Activated naive CD4-positive, alpha-beta T cell treated with anti-CD3 and anti-CD28 coated beads for 36 hours (primary cell): ENCODE measurements at regions not wholly inside any gene's neighbourhood (a gene's known extent, or its start where the extent isn't known, plus 50 kb on each side); places are given as distances from the start of the nearest gene placed in this dataset.

Source experiments
- CTCF ChIA-PET: fragments of 350-600 bp; sonication (Branson Sonifier 250); formaldehyde crosslinking; loops from one replicate; lab custom pipeline; 2021; ENCODE audit warnings: antibody characterized with exemption; lab: Charles Lee
- DNase-seq: peaks from one replicate; pipeline ENCODE4 v3.0.0-alpha.2; 2020
- H3K27ac Mint-ChIP-seq: one replicate; pipeline ENCODE4 v1.8.0; 2021; ENCODE audit warnings: mild to moderate bottlenecking, mixed read lengths
- H3K27me3 Mint-ChIP-seq: one replicate; pipeline ENCODE4 v1.8.0; 2021; ENCODE audit warnings: low read depth, mixed read lengths
- H3K36me3 Mint-ChIP-seq: one replicate; pipeline ENCODE4 v1.8.0; 2021; ENCODE audit warnings: low read depth, mixed read lengths
- H3K4me1 Mint-ChIP-seq: one replicate; pipeline ENCODE4 v1.8.0; 2021; ENCODE audit warnings: low read depth, mixed read lengths
- H3K4me3 Mint-ChIP-seq: one replicate; pipeline ENCODE4 v1.8.0; 2021; ENCODE audit warnings: mild to moderate bottlenecking, moderate library complexity, mixed read lengths
- H3K9me3 Mint-ChIP-seq: one replicate; pipeline ENCODE4 v1.8.0; 2021; ENCODE audit warnings: mixed read lengths
- intact Hi-C: fragments of 100-400 bp; cut with micrococcal nuclease; formaldehyde crosslinking; loops from one replicate; pipeline ENCODE4 v1.15.1; 2023

DNA sequence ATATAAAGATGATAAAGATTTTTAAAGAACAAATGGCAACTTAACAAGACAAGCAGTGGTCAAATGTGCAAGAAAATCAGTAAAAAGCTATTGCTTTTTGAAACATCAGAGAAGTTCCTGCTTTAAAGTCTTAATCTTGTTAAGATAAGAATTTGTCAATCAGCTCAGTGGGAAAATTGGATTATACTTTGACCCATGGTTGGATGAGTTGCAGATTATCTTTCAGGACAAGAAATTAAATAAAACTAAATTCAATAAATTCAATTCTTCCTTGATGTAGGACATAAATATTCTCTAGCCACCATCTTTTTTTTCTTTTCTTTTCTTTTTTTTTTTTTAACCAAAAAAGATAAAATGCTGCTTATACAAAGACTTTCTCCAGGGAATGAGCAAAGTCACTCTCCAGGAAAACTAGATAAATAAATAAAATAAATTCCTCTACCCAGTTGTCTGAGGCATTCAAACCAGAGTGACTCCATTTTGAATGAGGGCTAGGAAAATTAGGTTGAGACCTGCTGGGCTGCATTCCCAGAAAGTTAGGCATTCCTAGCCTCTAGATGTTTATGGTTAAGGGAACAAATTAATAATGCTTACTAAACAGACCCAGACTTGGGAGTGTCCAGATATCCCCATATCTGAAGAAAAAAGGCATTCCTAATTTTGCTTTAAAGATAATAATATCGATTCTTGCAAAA lies 211.2 kb downstream of the SNCA start:
- peaks cover 3% of the 10 kb centered on the region for H3K27me3 Mint-ChIP-seq
- H3K4me1 Mint-ChIP-seq = no peaks in the 10 kb centered on the region
- CTCF ChIA-PET = no interaction called here
- no peaks in the 10 kb centered on the region for H3K36me3 Mint-ChIP-seq
- H3K27ac Mint-ChIP-seq = no peak overlapping the region
- no peak for DNase-seq
- intact Hi-C loops = no loop called here
- H3K9me3 Mint-ChIP-seq = no peaks in the 10 kb centered on the region
- no peak overlapping the region for H3K4me3 Mint-ChIP-seq

DNA sequence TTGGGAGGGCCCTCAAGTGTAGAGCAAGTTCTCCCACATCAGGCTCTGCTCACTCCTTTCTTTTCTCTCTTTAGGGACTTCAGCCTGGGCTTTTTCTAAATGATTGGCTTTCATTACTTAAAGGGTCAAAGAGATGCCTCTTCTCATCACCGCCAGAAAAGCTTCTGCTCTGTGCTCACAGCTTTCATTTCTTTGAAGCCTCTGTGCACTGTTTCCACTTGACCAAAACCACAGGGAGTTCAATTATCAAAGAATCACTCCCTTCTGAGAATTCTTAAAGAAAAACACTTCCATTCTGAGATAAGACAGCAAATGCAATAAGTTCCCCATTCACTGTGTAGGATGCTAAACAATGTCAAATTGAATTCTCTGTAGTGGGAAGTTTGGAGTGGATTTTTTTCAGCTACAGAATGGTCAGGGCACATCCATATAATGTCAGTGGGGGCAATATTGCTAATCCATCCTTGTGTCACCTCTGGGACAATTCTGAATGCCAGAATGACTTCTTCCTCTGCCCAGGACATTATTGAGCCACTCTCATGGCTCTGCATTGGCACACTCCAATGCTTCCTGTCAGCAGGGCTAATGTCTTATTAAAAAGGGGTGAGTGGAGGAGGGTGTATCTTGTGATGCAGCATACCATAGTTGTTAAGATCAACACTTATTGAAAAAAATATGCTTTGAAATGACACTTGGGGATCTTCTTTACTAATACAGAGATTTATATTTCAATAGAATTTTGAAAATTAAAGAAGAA lies 217.6 kb downstream of the SNCA start:
- DNase-seq = peak; percentile 6
- peaks cover 19% of the 10 kb centered on the region for H3K4me1 Mint-ChIP-seq
- no peak overlapping the region for H3K27ac Mint-ChIP-seq
- H3K9me3 Mint-ChIP-seq = no peaks in the 10 kb centered on the region
- no peak overlapping the region for H3K4me3 Mint-ChIP-seq
- H3K36me3 Mint-ChIP-seq = no peaks in the 10 kb centered on the region
- intact Hi-C loops = no loop called here
- no peaks in the 10 kb centered on the region for H3K27me3 Mint-ChIP-seq
- CTCF ChIA-PET = no interaction called here

DNA sequence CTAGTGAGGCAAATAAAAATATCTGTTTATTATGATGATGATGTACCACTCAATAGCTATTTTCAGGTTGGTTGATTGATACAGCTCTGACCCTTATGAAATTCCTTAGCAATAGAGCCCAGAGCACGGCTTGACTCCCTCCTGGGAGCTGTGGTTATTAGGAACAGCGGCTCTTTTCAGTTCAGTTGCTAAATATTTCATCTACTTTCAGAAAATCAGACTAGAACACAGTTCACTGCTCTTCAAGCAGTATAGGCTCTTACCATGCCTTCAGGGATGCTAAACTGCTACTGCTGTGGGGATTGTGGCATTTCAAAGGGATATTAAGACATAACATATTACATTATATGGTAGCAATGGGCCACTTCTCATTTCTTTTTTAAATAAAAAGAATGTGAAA lies 218.8 kb downstream of the SNCA start:
- CTCF ChIA-PET = no interaction called here
- Mint-ChIP-seq H3K9me3 (peaks cover 4% of the 10 kb centered on the region), H3K36me3 (no peaks in the 10 kb centered on the region), H3K27me3 (no peaks in the 10 kb centered on the region), H3K27ac (no peak overlapping the region), H3K4me3 (no peak overlapping the region), H3K4me1 (peaks cover 19% of the 10 kb centered on the region)
- no peak for DNase-seq
- intact Hi-C loops = no loop called here

DNA sequence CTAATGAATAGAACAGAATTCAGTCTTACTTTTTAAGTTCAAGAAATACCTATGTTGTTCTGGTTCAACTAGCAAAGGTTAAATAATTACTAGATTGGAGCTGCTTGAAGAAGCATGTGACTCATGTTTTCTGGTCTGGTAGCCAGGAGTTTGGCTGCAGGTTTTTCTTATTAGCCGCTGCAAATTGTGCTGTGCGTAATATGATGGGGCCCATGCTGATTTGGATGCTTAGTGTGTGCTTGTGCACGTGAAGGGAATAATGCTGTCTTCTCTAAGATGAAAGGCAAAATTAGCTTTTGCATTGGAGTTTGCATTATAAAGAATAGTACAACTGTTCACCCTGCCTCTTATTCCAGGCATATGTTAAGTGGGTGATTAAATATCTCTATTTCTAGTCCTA lies 219.6 kb downstream of the SNCA start:
- peaks cover 24% of the 10 kb centered on the region for H3K4me1 Mint-ChIP-seq
- H3K9me3 Mint-ChIP-seq = peaks cover 4% of the 10 kb centered on the region
- CTCF ChIA-PET = no interaction called here
- H3K27me3 Mint-ChIP-seq = no peaks in the 10 kb centered on the region
- no peak overlapping the region for H3K27ac Mint-ChIP-seq
- intact Hi-C loops = no loop called here
- no peak for DNase-seq
- no peaks in the 10 kb centered on the region for H3K36me3 Mint-ChIP-seq
- no peak overlapping the region for H3K4me3 Mint-ChIP-seq

DNA sequence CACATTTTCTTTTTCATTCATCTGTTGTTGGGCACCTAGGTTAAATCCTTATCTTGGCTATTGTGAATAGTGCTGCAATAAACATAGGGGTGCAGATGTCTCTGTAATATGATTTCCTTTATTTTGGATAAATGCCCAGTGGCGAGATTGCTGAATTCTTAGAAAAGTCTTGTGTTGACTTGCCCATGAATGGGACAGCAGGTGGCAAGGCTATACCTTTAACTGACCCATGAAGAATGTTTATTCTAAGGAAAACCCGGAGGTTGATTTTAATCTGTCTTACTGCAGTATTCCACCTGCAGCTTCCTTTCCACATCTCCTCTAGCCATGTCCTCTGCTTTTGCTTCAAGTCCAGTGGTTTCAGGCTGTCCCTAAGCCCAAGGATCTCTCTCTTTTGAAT lies 220.6 kb downstream of the SNCA start:
- DNase-seq = no peak
- Mint-ChIP-seq H3K36me3 (no peaks in the 10 kb centered on the region), H3K27ac (no peak overlapping the region), H3K4me1 (peaks cover 27% of the 10 kb centered on the region), H3K9me3 (peaks cover 4% of the 10 kb centered on the region), H3K27me3 (no peaks in the 10 kb centered on the region), H3K4me3 (no peak overlapping the region)
- CTCF ChIA-PET = interaction anchor here (0.7 kb wide), 1 partner anchor 439 kb away, joined by 4 read pairs; no protein-coding TSS in a partner anchor
- intact Hi-C loops = no loop called here

DNA sequence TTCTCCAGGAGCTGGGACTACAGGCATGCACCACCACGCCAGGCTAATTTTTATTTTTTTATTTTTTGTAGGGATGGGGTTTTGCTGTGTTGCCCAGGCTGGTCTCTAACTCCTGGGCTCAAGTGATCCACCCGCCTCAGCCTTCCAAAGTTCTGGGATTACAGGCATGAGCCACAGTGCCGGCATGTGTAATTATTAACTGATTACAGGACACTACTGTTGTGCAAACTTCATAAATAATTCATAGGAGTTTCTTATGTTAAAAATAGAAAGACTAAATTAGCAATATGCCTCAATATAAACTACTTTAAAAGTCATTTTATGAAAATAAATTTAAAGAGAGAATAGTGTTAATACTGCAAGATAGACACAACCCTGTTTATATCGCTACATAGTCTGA lies 221.9 kb downstream of the SNCA start:
- CTCF ChIA-PET = no interaction called here
- Mint-ChIP-seq H3K36me3 (no peaks in the 10 kb centered on the region), H3K9me3 (peaks cover 4% of the 10 kb centered on the region), H3K4me1 (peaks cover 26% of the 10 kb centered on the region), H3K27ac (no peak overlapping the region), H3K4me3 (no peak overlapping the region), H3K27me3 (no peaks in the 10 kb centered on the region)
- intact Hi-C loops = no loop called here
- no peak for DNase-seq

DNA sequence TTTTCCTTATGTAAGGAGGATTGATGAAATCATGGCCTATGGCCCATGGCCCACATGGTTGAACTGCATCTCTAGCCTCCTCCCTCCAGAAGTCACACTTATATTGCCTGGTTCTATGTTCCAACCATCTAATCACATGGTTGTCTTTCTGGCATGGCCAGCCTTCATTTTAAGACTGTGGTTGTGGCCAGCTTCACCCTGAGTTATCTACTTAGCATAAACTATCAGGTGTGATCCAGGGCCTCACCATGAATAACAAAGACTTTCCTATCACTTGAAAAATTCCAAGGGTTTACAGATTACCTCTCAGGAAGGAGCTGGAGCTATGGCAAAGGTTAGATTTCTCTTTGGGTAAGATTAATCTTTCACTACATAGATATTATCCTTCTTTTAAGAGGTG lies 222.8 kb downstream of the SNCA start:
- H3K27ac Mint-ChIP-seq = no peak overlapping the region
- H3K9me3 Mint-ChIP-seq = peaks cover 4% of the 10 kb centered on the region
- H3K4me1 Mint-ChIP-seq = peaks cover 19% of the 10 kb centered on the region
- no peak for DNase-seq
- H3K36me3 Mint-ChIP-seq = no peaks in the 10 kb centered on the region
- no peak overlapping the region for H3K4me3 Mint-ChIP-seq
- intact Hi-C loops = no loop called here
- no peaks in the 10 kb centered on the region for H3K27me3 Mint-ChIP-seq
- CTCF ChIA-PET = no interaction called here

DNA sequence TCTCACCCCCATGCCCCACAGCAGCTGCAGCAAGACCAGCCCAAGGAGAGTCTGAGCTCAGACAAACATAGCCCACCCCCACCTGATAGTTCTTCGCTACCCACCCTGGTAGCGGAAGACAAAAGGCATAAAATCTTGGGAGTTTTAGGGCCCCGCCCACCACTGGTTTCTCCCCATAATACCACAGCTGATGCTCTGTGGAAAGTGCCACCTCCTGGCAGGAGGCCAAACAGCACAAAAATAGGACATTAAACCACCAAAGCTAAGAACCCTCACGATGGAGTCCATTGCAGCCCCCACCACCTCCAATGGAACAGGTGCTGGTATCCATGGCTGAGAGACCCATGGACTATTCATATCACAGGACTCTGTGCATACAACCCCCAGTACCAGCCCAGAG lies 226.7 kb downstream of the SNCA start:
- no peak overlapping the region for H3K4me3 Mint-ChIP-seq
- peaks cover 8% of the 10 kb centered on the region for H3K4me1 Mint-ChIP-seq
- H3K36me3 Mint-ChIP-seq = no peaks in the 10 kb centered on the region
- intact Hi-C loops = no loop called here
- no peaks in the 10 kb centered on the region for H3K27me3 Mint-ChIP-seq
- CTCF ChIA-PET = interaction anchor here (1.3 kb wide), 1 partner anchor 57 kb away, joined by 3 read pairs; no protein-coding TSS in a partner anchor
- DNase-seq = no peak
- H3K27ac Mint-ChIP-seq = no peak overlapping the region
- peaks cover 4% of the 10 kb centered on the region for H3K9me3 Mint-ChIP-seq

DNA sequence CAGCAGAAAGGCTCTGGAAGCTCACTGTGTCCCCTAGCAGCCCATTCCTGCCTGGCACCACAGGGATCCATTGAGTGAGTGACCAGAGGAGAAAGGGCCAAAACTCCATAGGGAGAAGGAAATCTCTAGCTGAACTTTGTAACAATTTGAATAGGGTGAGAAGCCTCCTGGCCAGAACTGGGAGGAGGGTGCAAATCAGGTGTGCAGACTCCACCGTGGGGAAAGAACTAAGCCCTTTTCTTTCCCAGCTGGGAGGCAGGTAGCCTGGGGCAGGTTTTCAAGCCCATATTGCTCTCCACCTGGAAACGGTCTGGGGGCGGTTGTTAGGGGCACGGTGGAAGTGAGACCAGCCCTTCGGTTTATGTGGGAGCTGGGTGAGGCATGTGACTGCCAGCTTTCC lies 227.2 kb downstream of the SNCA start:
- CTCF ChIA-PET = interaction anchor here (1.3 kb wide), 1 partner anchor 56 kb away, joined by 3 read pairs; no protein-coding TSS in a partner anchor
- H3K36me3 Mint-ChIP-seq = no peaks in the 10 kb centered on the region
- no peak overlapping the region for H3K27ac Mint-ChIP-seq
- no peak overlapping the region for H3K4me3 Mint-ChIP-seq
- peaks cover 4% of the 10 kb centered on the region for H3K9me3 Mint-ChIP-seq
- H3K4me1 Mint-ChIP-seq = peaks cover 8% of the 10 kb centered on the region
- intact Hi-C loops = no loop called here
- no peak for DNase-seq
- no peaks in the 10 kb centered on the region for H3K27me3 Mint-ChIP-seq

DNA sequence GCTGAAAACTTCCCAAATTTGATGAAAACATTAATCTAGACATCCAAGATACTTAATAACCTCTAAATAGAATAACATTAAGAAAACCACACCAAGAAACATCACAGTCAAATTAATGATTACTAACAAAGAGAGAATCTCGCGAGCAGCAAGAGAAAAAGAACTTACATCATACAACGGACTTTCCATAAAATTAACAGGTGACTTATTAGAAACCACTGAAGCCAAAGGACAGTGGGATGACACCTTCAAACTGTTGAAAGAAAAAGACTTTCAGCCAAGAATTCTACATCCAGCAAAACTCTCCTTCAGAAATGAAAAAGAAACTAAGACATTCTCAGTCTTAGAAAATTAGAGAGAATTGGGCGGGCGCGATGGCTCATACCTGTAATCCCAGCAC lies 232.0 kb downstream of the SNCA start:
- CTCF ChIA-PET = no interaction called here
- Mint-ChIP-seq H3K9me3 (no peaks in the 10 kb centered on the region), H3K27me3 (peaks cover 2% of the 10 kb centered on the region), H3K27ac (no peak overlapping the region), H3K36me3 (peaks cover 2% of the 10 kb centered on the region), H3K4me1 (no peaks in the 10 kb centered on the region), H3K4me3 (no peak overlapping the region)
- intact Hi-C loops = no loop called here
- no peak for DNase-seq

DNA sequence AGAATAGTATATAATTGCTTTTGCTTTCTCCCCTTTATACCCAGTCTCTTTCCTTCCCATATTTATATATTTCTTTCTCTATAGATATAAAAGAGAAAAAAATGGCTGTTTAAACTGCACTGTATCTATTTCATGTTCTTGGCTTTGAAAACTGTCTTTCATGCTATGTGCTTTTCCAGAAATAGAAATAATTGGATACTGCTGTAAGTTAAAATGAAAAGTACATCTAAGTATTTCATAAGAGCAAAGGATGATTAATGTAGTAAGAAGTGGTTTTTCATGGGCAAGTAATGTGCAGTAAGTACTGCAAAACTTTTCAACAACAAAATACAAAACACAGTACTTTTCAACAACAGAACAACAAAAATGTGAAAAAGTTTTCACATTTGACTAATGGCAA lies 237.9 kb downstream of the SNCA start:
- Mint-ChIP-seq H3K27me3 (peaks cover 5% of the 10 kb centered on the region), H3K9me3 (no peaks in the 10 kb centered on the region), H3K4me1 (no peaks in the 10 kb centered on the region), H3K4me3 (no peak overlapping the region), H3K27ac (no peak overlapping the region), H3K36me3 (no peaks in the 10 kb centered on the region)
- DNase-seq = no peak
- CTCF ChIA-PET = no interaction called here
- intact Hi-C loops = loop anchor here (5.0 kb wide), 1 partner anchor 693 kb away; no protein-coding TSS in a partner anchor

DNA sequence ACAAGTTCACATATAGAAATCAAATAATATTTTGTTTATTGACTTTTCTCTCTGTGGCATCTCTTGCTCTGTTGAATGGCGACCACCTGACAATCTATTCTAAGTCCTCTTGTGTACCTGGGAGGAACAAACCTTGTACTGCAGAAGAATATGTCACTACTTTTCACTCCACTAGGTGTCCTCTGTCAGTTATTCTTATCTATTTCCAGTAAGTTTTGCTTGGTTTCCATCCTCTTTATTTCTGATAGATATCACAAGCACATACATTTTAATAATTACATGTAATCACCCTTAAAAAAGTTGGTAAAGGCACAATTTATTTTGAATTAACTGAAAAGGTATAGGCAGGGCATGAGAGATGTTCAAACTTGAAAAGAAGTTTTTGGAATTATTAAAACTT lies 238.4 kb downstream of the SNCA start:
- Mint-ChIP-seq H3K9me3 (no peaks in the 10 kb centered on the region), H3K27ac (no peak overlapping the region), H3K4me3 (no peak overlapping the region), H3K4me1 (no peaks in the 10 kb centered on the region), H3K36me3 (no peaks in the 10 kb centered on the region), H3K27me3 (peaks cover 5% of the 10 kb centered on the region)
- intact Hi-C loops = loop anchor here (1.0 to 5.0 kb wide), 2 partner anchors 304 to 694 kb away; no protein-coding TSS in a partner anchor
- no peak for DNase-seq
- CTCF ChIA-PET = no interaction called here
